Skin of body (tissue), 1 donor: ENCODE measurements at regions not wholly inside any gene's neighbourhood (a gene's known extent, or its start where the extent isn't known, plus 50 kb on each side); places are given as distances from the start of the nearest gene placed in this dataset.
A peak's percentile ranks its signal among the peaks of the same experiment; 100 is the strongest.

Experiments used
- DNase-seq: peaks from one replicate; lab custom pipeline; 2025; lab: John Stamatoyannopoulos, UW

GRCh38 chr11:113581713-113582112, 106.5 kb upstream of the DRD2 start:
- DNase-seq: no peak

- no peak for DNase-seq
These were observed 104.2 kb upstream of the DRD2 start for GRCh38 chr11:113579292-113579940.

GRCh38 chr11:113578715-113579250, 103.6 kb upstream of the DRD2 start:
- no peak for DNase-seq

GRCh38 chr11:113578033-113578380, 102.8 kb upstream of the DRD2 start:
- no peak for DNase-seq

DNA sequence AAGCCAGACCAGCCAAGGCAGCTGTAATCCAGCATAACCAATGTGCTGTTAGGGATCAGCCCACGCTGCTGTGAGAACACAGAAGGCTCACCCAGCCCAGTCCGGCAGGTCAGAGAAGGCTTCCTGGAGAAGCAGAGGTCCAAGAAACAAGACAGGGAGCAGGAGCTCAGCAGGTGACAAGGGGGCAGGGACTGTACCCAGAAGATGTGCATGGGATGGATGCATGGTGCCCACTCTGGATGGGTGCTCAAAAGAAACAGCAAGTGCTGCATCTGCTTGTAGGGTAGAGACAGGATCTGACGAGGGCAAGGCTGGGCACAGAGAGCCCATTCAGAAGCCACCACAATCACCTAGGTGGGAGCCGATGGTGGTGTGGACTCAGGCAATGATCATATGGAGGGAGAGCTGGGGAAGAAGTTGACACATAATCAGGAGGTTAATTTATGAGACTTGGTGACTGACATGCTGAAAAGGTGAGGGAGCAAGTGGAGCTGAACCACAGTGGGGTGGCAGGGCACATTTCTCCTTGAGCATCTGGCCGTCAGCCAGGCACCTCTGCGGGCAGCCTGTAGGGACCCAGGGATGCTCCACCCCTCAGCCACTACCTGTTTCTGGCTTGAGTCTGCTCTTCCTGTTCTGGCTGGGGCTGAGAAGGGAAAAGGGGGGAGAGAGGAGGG, 102.3 kb upstream of the DRD2 start:
- no peak for DNase-seq

DNA sequence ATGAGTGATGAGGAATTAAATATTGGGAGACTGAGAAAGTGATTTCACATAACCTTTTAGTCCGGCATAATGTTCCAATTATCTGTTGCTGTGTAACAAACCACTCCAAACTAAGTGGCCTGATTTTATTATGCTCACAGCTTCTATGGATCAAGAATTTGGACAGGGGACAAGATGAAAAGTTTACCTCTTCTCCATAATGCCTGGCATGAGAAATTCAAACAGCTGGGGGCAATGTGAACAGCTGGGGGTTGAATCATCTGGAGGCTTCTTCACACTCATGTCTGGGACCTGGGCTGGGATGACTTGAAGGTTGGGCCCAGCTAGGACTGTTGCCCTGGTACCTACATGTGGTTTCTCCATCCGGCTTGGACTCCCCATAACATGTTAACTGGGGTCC, 99.4 kb upstream of the DRD2 start:
- DNase-seq: no peak

- no peak for DNase-seq
These were observed 99.0 kb upstream of the DRD2 start for GRCh38 chr11:113574171-113574570.

GRCh38 chr11:113572136-113572735, 97.0 kb upstream of the DRD2 start:
- DNase-seq: peak; percentile 59

- DNase-seq: no peak
These were observed 96.3 kb upstream of the DRD2 start for GRCh38 chr11:113571531-113571930.

- no peak for DNase-seq
These were observed 95.7 kb upstream of the DRD2 start for GRCh38 chr11:113570906-113571305.

- DNase-seq: no peak
These were observed 94.2 kb upstream of the DRD2 start for GRCh38 chr11:113569391-113569790.

DNA sequence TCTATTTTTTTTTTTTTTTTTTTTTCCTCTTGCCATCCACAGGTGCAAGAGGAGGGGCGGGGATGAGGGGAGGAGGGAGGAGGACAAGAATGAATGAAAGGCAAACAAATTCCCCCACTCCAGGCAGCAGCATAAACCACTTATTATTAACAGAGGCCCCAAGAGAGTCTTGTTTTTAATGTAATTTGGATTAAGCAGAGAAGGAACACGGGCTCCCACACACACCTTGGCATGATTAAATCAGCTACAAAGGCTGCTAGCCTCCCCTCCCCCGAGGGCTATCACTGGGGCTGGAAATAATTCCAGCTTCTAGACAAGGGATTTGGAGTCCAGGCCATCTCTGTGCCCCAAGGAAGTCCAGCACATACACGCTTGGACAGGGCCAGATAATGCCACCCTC, 93.4 kb upstream of the DRD2 start:
- no peak for DNase-seq

DNA sequence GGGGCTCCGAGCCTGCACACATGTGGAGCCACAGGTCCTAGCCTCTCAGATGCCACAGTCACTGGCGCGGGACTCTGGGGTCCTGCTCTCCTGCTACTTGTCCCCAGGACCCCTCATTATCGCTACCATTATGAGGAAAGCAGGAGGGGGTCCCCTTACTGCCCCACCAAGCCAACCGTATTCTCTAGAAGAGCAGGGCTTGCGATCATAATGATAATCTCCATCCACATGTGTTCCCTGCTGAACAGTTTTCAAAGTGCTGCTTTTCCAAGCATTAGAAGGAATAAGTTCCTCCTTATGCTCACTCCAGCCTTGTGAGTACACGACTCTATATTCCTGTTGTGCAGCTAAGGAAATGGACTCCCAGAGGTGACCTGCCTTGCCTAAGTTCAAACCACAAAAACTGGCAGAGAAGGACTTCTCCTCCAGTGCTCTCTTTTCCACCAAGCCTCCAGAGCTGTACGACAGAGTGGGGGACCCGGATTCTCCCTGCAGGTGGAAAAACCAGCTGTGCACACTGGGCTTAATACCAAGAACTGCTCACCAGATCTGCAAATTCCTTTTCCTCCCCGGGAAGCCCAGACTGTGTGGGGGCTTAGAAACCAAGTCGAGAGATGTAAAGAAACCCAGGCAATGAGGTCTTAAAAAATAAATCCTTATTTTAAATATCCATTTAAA, 92.8 kb upstream of the DRD2 start:
- DNase-seq: no peak

DNA sequence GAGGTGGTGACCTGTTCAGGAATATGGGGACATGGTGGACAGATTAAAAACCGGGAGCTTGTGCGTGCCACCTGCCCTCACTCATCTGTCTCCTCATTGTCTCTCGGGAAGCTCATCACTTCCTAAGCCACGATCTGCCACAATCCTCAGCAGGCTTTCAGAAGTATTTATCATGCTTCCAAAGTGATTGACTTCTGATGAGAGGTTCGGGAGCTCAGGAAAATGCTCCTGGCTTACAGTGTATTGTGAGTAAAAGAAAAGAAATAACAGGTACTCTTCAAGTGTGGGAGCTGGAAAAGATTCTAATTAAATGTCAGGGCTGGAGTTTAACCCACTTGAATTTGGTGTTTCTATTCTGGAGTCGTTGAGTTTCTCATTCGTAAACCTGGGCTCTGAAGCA, 91.9 kb upstream of the DRD2 start:
- no peak for DNase-seq

DNA sequence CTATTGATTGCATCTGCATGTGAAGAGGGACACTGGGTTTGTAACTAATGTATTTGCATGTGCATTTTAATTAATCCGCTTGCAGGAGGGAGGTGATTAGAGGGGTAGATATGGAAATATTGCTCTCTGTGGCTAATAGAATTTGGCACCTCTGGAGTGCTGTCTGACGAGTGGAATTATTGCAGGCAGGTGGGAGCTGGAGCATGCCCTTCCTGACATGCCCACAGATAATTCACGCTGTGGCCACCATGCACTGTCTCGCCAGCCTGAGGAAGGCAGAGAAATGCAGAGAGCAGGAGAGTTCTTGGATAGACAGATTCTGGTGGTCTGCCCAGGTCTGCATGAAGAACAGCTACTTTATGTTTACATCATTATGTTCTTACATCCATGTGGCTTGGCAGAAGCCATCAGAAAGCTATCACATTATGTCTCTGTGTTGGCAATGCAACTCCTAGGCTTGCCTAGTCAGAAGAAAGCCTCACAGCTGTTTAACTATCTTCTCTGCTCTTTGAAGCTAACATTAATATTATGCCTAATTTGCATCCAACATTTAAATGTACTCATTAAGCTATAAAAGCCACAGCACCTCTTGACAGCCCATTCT, 89.4 kb upstream of the DRD2 start:
- no peak for DNase-seq

- DNase-seq: no peak
These were observed 88.7 kb upstream of the DRD2 start for GRCh38 chr11:113563766-113564526.

- peak; percentile 9 for DNase-seq
These were observed 87.8 kb upstream of the DRD2 start for GRCh38 chr11:113562981-113563461.

- DNase-seq: no peak
These were observed 87.4 kb upstream of the DRD2 start for GRCh38 chr11:113562576-113562975.

GRCh38 chr11:113557926-113558325, 82.7 kb upstream of the DRD2 start:
- no peak for DNase-seq

GRCh38 chr11:113556036-113556435, 80.8 kb upstream of the DRD2 start:
- no peak for DNase-seq

DNA sequence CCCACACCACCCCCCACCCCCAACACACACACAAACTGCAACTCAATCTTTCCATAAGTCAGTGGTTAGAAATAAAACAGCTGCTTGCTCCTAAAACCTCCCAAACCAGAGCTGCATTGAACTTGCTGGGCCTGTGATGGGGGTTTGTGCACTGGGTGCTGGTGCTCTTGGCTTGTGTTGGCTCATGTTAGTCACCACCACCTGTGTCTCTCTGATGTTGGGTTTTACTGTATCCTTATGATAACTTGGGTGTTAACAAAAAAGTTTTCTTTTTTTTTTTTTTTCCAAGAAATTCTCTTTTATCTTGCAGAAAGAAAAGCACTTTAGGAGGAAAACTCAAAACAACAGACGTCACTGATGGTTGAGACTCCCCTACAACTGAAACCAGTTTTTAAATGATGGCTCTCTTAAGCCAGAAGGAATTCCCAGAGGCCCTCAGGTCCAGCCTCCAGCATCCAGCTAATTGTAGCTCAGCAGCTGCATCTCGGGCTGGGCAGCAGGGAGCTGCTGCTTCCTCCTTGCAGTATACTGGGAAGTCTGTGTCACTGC, 79.9 kb upstream of the DRD2 start:
- no peak for DNase-seq
